ENCODE measurements at regions not wholly inside any gene's neighbourhood (a gene's known extent, or its start where the extent isn't known, plus 50 kb on each side); places are given as distances from the start of the nearest gene placed in this dataset.
"Not testable (repeated sequence)": the region's sequence is repeated elsewhere in the genome, so short reads cannot be mapped to it uniquely, and the experiment has no call there.

GRCh38 chr9:67529834-67530233, 328.9 kb upstream of the ANKRD20A1 start:
- H3K4me1 ChIP-seq (ENCODE audit: insufficient read depth); H3K27ac ChIP-seq; H2AFZ ChIP-seq; DNase-seq (ENCODE audit: low spot score); H3K4me3 ChIP-seq; H3K9me2 ChIP-seq (replicated peaks; ENCODE audit: insufficient read depth); H3K9me3 ChIP-seq (ENCODE audit: low read depth); H4K20me1 ChIP-seq (ENCODE audit: insufficient read depth, poor library complexity, severe bottlenecking); H3K27me3 ChIP-seq; H3K79me2 ChIP-seq; H3K36me3 ChIP-seq (replicated peaks; ENCODE audit: insufficient read depth, low read depth); H3K4me2 ChIP-seq: not testable (repeated sequence)
- WGBS (ENCODE audit: low lambda C conversion rate, missing lambda C conversion rate): no CpG with 5 or more reads among the region's 4 CpGs

- H3K27me3 ChIP-seq; H2AFZ ChIP-seq; H3K36me3 ChIP-seq (replicated peaks; ENCODE audit: insufficient read depth, low read depth); H3K4me1 ChIP-seq (ENCODE audit: insufficient read depth); H3K27ac ChIP-seq; H3K4me2 ChIP-seq; H3K4me3 ChIP-seq; H4K20me1 ChIP-seq (ENCODE audit: insufficient read depth, poor library complexity, severe bottlenecking); DNase-seq (ENCODE audit: low spot score); H3K9me2 ChIP-seq (replicated peaks; ENCODE audit: insufficient read depth); H3K9me3 ChIP-seq (ENCODE audit: low read depth); H3K79me2 ChIP-seq: not testable (repeated sequence)
- WGBS (ENCODE audit: low lambda C conversion rate, missing lambda C conversion rate): no CpG with 5 or more reads among the region's 5 CpGs
Observed at GRCh38 chr9:67516938-67517337, 341.8 kb upstream of the ANKRD20A1 start.

- not testable (repeated sequence) for H3K36me3 ChIP-seq (replicated peaks; ENCODE audit: insufficient read depth, low read depth); H3K9me3 ChIP-seq (ENCODE audit: low read depth)
- no CpG with 5 or more reads among the region's 10 CpGs for WGBS (ENCODE audit: low lambda C conversion rate, missing lambda C conversion rate)
Observed at GRCh38 chr9:67514587-67514986, 344.1 kb upstream of the ANKRD20A1 start.

GRCh38 chr9:67503728-67504369, 354.9 kb upstream of the ANKRD20A1 start:
- not testable (repeated sequence) for H3K9me3 ChIP-seq (ENCODE audit: low read depth); H4K20me1 ChIP-seq (ENCODE audit: insufficient read depth, poor library complexity, severe bottlenecking); H3K4me3 ChIP-seq; H3K36me3 ChIP-seq (replicated peaks; ENCODE audit: insufficient read depth, low read depth); H3K79me2 ChIP-seq; H2AFZ ChIP-seq; H3K4me1 ChIP-seq (ENCODE audit: insufficient read depth); H3K4me2 ChIP-seq; H3K27me3 ChIP-seq; DNase-seq (ENCODE audit: low spot score); H3K27ac ChIP-seq; H3K9me2 ChIP-seq (replicated peaks; ENCODE audit: insufficient read depth)
- WGBS (ENCODE audit: low lambda C conversion rate, missing lambda C conversion rate): no CpG with 5 or more reads among the region's 2 CpGs

More at GRCh38 chr9:67514587-67514986, 344.1 kb upstream of the ANKRD20A1 start:
- H3K27ac ChIP-seq; H3K27me3 ChIP-seq; H3K79me2 ChIP-seq; DNase-seq (ENCODE audit: low spot score); H4K20me1 ChIP-seq (ENCODE audit: insufficient read depth, poor library complexity, severe bottlenecking); H3K9me2 ChIP-seq (replicated peaks; ENCODE audit: insufficient read depth); H2AFZ ChIP-seq; H3K4me3 ChIP-seq; H3K4me1 ChIP-seq (ENCODE audit: insufficient read depth); H3K4me2 ChIP-seq: not testable (repeated sequence)

- H3K9me2 ChIP-seq (replicated peaks; ENCODE audit: insufficient read depth); H3K79me2 ChIP-seq; H3K27me3 ChIP-seq; H3K4me2 ChIP-seq; H4K20me1 ChIP-seq (ENCODE audit: insufficient read depth, poor library complexity, severe bottlenecking); H3K4me3 ChIP-seq; H3K36me3 ChIP-seq (replicated peaks; ENCODE audit: insufficient read depth, low read depth); H2AFZ ChIP-seq; DNase-seq (ENCODE audit: low spot score); H3K9me3 ChIP-seq (ENCODE audit: low read depth); H3K4me1 ChIP-seq (ENCODE audit: insufficient read depth); H3K27ac ChIP-seq: not testable (repeated sequence)
Observed at GRCh38 chr9:67492028-67492427, 366.7 kb upstream of the ANKRD20A1 start.

- not testable (repeated sequence) for H3K9me3 ChIP-seq (ENCODE audit: low read depth); H3K4me2 ChIP-seq; H3K79me2 ChIP-seq; DNase-seq (ENCODE audit: low spot score); H4K20me1 ChIP-seq (ENCODE audit: insufficient read depth, poor library complexity, severe bottlenecking); H3K4me1 ChIP-seq (ENCODE audit: insufficient read depth); H3K36me3 ChIP-seq (replicated peaks; ENCODE audit: insufficient read depth, low read depth); H3K9me2 ChIP-seq (replicated peaks; ENCODE audit: insufficient read depth); H3K27ac ChIP-seq; H2AFZ ChIP-seq; H3K27me3 ChIP-seq; H3K4me3 ChIP-seq
- no CpG with 5 or more reads among the region's 4 CpGs for WGBS (ENCODE audit: low lambda C conversion rate, missing lambda C conversion rate)
Observed at GRCh38 chr9:67477465-67477864, 381.3 kb upstream of the ANKRD20A1 start.

- DNase-seq (ENCODE audit: low spot score); H2AFZ ChIP-seq; H3K79me2 ChIP-seq; H3K4me2 ChIP-seq; H3K27me3 ChIP-seq; H3K27ac ChIP-seq; H3K4me1 ChIP-seq (ENCODE audit: insufficient read depth); H4K20me1 ChIP-seq (ENCODE audit: insufficient read depth, poor library complexity, severe bottlenecking); H3K9me3 ChIP-seq (ENCODE audit: low read depth); H3K9me2 ChIP-seq (replicated peaks; ENCODE audit: insufficient read depth); H3K36me3 ChIP-seq (replicated peaks; ENCODE audit: insufficient read depth, low read depth); H3K4me3 ChIP-seq: not testable (repeated sequence)
- WGBS (ENCODE audit: low lambda C conversion rate, missing lambda C conversion rate): no CpG with 5 or more reads among the region's 5 CpGs
Observed at GRCh38 chr9:67470739-67471138, 388.0 kb upstream of the ANKRD20A1 start.

- H3K4me2 ChIP-seq; H3K36me3 ChIP-seq (replicated peaks; ENCODE audit: insufficient read depth, low read depth); H3K4me3 ChIP-seq; DNase-seq (ENCODE audit: low spot score); H3K79me2 ChIP-seq; H3K4me1 ChIP-seq (ENCODE audit: insufficient read depth); H4K20me1 ChIP-seq (ENCODE audit: insufficient read depth, poor library complexity, severe bottlenecking); H3K27ac ChIP-seq; H3K27me3 ChIP-seq; H3K9me3 ChIP-seq (ENCODE audit: low read depth); H3K9me2 ChIP-seq (replicated peaks; ENCODE audit: insufficient read depth); H2AFZ ChIP-seq: not testable (repeated sequence)
- WGBS (ENCODE audit: low lambda C conversion rate, missing lambda C conversion rate): no CpG with 5 or more reads among the region's 1 CpG
Observed at GRCh38 chr9:67468326-67468725, 390.4 kb upstream of the ANKRD20A1 start.

- not testable (repeated sequence) for H3K4me2 ChIP-seq; H3K79me2 ChIP-seq; H3K9me3 ChIP-seq (ENCODE audit: low read depth); H3K27ac ChIP-seq; H3K27me3 ChIP-seq; H3K4me3 ChIP-seq; H3K36me3 ChIP-seq (replicated peaks; ENCODE audit: insufficient read depth, low read depth); H2AFZ ChIP-seq; DNase-seq (ENCODE audit: low spot score); H3K9me2 ChIP-seq (replicated peaks; ENCODE audit: insufficient read depth); H3K4me1 ChIP-seq (ENCODE audit: insufficient read depth); H4K20me1 ChIP-seq (ENCODE audit: insufficient read depth, poor library complexity, severe bottlenecking)
- no CpG with 5 or more reads among the region's 25 CpGs for WGBS (ENCODE audit: low lambda C conversion rate, missing lambda C conversion rate)
Observed at GRCh38 chr9:67461796-67462757, 396.7 kb upstream of the ANKRD20A1 start.
